Smooth muscle cell (in vitro differentiated cells): ENCODE measurements at regions not wholly inside any gene's neighbourhood (a gene's known extent, or its start where the extent isn't known, plus 50 kb on each side); places are given as distances from the start of the nearest gene placed in this dataset.

Experiments
- DNase-seq: peaks from one replicate; lab custom pipeline; 2025; ENCODE audit not compliant: unreplicated experiment; lab: John Stamatoyannopoulos, UW
- H2AFZ ChIP-seq: fragments of 200-600 bp; sonication (generic); 2 replicates; pipeline ENCODE4 v1.6.0; 2016; ENCODE audit warnings: antibody characterized with exemption, low read depth, mild to moderate bottlenecking
- H3F3A ChIP-seq: fragments of 200-600 bp; sonication (generic); 2 replicates; pipeline ENCODE4 v1.6.0; 2017; ENCODE audit warnings: antibody characterized with exemption, low read depth
- H3K27ac ChIP-seq: fragments of 200-600 bp; sonication (generic); 2 replicates; pipeline ENCODE4 v1.5.1; 2016; ENCODE audit warnings: low read depth, mild to moderate bottlenecking
- H3K27me3 ChIP-seq: fragments of 200-600 bp; sonication (generic); 2 replicates; pipeline ENCODE4 v1.6.1; 2016; ENCODE audit warnings: low read depth, mild to moderate bottlenecking
- H3K36me3 ChIP-seq: fragments of 200-600 bp; sonication (generic); 2 replicates; pipeline ENCODE4 v1.5.1; 2016; ENCODE audit warnings: low read depth
- H3K4me1 ChIP-seq: fragments of 200-600 bp; sonication (generic); 2 replicates; pipeline ENCODE4 v1.5.1; 2016; ENCODE audit warnings: low read depth
- H3K4me2 ChIP-seq: fragments of 200-600 bp; sonication (generic); 2 replicates; pipeline ENCODE4 v1.6.0; 2016; ENCODE audit warnings: mild to moderate bottlenecking
- H3K4me3 ChIP-seq: fragments of 200-600 bp; sonication (generic); 2 replicates; pipeline ENCODE4 v1.5.1; 2016; ENCODE audit warnings: mild to moderate bottlenecking
- H3K79me2 ChIP-seq: fragments of 200-600 bp; sonication (generic); 2 replicates; pipeline ENCODE4 v1.6.0; 2016; ENCODE audit warnings: low read depth, mild to moderate bottlenecking
- H3K9ac ChIP-seq: fragments of 200-600 bp; sonication (generic); 2 replicates; pipeline ENCODE4 v1.6.0; 2016; ENCODE audit warnings: low read depth
- H3K9me3 ChIP-seq: fragments of 200-600 bp; sonication (generic); replicated peaks from 2 replicates; pipeline ENCODE4 v1.5.1; 2016; ENCODE audit warnings: low read depth
- H4K20me1 ChIP-seq: fragments of 200-600 bp; sonication (generic); 2 replicates; pipeline ENCODE4 v1.6.0; 2016; ENCODE audit warnings: low read depth
- WGBS: methylation state at CpG from one replicate; pipeline ENCODE4 v1.1.7; 2016; ENCODE audit warnings: low lambda C conversion rate; 5-methylcytosine and 5-hydroxymethylcytosine counted together
- TF ChIP-seq, protein P1 (sequence below): fragments of 200-600 bp; sonication (generic); IDR thresholded peaks from 2 replicates; pipeline ENCODE4 v1.5.1; 2017; ENCODE audit warnings: borderline replicate concordance, mild to moderate bottlenecking, antibody characterized with exemption; ENCODE audit not compliant: insufficient read depth, poor library complexity, severe bottlenecking

DNA sequence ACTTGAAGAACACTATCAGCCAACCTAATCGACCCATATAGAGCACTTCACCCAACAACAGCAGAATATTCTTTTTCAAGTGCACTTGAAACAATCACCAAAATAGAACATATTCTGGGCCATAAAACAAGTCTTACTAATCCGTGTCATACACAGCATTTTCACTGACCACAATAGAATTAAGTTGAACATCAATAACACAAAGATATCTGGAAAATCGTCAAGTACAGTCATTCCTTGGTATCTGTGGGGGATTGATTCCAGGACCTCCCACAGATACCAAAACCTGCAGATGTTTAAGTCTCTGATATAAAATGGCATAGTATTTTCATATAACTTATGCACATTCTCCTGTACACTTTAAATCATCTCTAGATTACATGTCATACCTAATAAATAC, 295.7 kb downstream of the BCL11B start:
- WGBS, result 68% methylated on average over 3 of the region's 3 CpGs
- TF ChIP-seq, protein P1, sequence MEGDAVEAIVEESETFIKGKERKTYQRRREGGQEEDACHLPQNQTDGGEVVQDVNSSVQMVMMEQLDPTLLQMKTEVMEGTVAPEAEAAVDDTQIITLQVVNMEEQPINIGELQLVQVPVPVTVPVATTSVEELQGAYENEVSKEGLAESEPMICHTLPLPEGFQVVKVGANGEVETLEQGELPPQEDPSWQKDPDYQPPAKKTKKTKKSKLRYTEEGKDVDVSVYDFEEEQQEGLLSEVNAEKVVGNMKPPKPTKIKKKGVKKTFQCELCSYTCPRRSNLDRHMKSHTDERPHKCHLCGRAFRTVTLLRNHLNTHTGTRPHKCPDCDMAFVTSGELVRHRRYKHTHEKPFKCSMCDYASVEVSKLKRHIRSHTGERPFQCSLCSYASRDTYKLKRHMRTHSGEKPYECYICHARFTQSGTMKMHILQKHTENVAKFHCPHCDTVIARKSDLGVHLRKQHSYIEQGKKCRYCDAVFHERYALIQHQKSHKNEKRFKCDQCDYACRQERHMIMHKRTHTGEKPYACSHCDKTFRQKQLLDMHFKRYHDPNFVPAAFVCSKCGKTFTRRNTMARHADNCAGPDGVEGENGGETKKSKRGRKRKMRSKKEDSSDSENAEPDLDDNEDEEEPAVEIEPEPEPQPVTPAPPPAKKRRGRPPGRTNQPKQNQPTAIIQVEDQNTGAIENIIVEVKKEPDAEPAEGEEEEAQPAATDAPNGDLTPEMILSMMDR, result no peak

DNA sequence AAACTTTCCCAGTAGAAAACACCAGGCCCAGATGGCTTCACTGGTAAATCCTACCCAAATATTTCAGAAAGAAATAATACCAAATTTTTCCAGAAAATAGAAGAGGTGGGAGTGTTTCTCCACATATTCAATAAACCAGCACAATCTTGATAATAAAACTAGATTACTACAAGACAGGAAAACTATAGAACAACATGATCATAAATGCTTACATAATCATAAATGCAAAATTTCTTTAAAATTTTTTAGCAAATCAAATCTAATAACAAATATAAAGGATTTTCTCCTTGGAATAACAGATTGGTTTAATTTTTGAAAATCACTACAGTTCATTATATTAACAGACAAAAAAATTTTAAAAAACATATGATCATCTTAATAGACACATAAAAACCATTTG, 294.5 kb downstream of the BCL11B start:
- no peaks in the 10 kb centered on the region for H3K27me3 ChIP-seq
- no peaks in the 10 kb centered on the region for H3F3A ChIP-seq
- TF ChIP-seq, protein P1, result no peak
- H3K79me2 ChIP-seq, result no peaks in the 10 kb centered on the region
- H3K4me3 ChIP-seq, result no peak overlapping the region
- no peak overlapping the region for H3K4me2 ChIP-seq
- no peak overlapping the region for H3K9ac ChIP-seq
- H3K36me3 ChIP-seq, result no peaks in the 10 kb centered on the region
- no peak overlapping the region for H2AFZ ChIP-seq
- no peak for DNase-seq
- no peaks in the 10 kb centered on the region for H4K20me1 ChIP-seq
- H3K4me1 ChIP-seq, result no peaks in the 10 kb centered on the region
- no peak overlapping the region for H3K27ac ChIP-seq
- H3K9me3 ChIP-seq, result no peaks in the 10 kb centered on the region

More for the DNA sequence above, 295.7 kb downstream of the BCL11B start:
- Histone ChIP-seq H3K27me3 (no peaks in the 10 kb centered on the region), H4K20me1 (no peaks in the 10 kb centered on the region), H3F3A (no peaks in the 10 kb centered on the region), H3K27ac (no peak overlapping the region), H3K79me2 (no peaks in the 10 kb centered on the region), H3K4me3 (no peak overlapping the region), H3K4me2 (no peak overlapping the region), H3K9me3 (no peaks in the 10 kb centered on the region), H3K36me3 (no peaks in the 10 kb centered on the region), H3K4me1 (no peaks in the 10 kb centered on the region), H3K9ac (no peak overlapping the region), H2AFZ (no peak overlapping the region)
- DNase-seq, result no peak

DNA sequence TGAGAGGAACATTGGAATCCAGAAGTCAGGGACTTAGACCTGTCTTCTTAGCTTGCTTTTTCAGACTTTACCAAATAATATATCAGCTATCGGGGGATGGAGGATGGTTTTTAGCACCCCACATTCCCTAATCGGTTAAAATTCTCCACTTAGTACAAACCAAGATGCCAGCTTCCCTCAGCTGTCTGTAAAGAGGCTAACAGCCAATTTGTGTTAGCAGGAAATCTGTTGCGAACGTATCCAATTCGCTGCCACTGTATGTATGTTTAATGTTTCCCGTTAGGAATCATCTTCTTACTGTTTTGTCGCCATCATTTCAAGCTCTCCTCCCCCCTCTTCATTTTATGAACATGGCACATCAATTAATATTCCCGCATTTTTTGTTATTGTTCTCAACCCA, 289.0 kb downstream of the BCL11B start:
- H2AFZ ChIP-seq, result no peak overlapping the region
- H3K9ac ChIP-seq, result no peak overlapping the region
- no peaks in the 10 kb centered on the region for H3K79me2 ChIP-seq
- WGBS, result 96% methylated on average over 8 of the region's 8 CpGs
- no peak overlapping the region for H3K4me3 ChIP-seq
- H3K4me2 ChIP-seq, result no peak overlapping the region
- no peaks in the 10 kb centered on the region for H3K36me3 ChIP-seq
- DNase-seq, result no peak
- H3K9me3 ChIP-seq, result no peaks in the 10 kb centered on the region
- H3F3A ChIP-seq, result no peaks in the 10 kb centered on the region
- no peaks in the 10 kb centered on the region for H3K4me1 ChIP-seq
- no peaks in the 10 kb centered on the region for H4K20me1 ChIP-seq
- no peak overlapping the region for H3K27ac ChIP-seq
- H3K27me3 ChIP-seq, result no peaks in the 10 kb centered on the region
- TF ChIP-seq, protein P1, result no peak

DNA sequence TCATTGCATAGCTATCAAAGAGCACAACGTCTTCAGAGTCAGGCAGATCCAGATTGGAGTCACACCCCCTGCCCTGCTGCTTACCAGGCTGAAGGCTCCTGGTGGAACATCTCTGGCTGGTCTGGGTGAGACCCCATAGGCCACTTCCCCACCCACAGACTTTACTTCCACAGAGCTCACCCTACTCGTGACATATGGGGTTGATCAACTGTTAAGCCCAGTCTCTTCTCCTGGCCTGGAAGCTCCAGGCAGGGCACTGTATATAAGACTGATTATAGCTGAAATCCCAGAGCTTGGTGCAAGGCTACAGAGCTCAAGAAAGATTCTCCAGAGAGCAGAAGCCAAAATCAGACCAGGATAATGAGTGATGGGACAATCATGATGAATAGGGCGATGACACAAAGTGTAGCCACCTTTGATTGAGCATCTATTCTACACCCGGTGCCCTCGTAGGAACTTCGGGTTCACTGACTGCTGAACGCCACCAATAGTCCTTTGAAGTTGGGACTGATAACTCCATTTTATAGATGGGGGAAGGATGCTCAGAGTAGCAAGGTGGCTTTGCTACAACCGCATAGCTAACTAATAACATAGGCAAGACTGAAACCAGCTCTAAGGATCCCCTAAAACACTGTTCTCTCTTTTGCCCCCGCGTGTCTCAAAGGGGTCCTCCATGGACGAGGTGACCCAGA, 287.8 kb downstream of the BCL11B start:
- Histone ChIP-seq H3K4me3 (no peak overlapping the region), H3K36me3 (no peaks in the 10 kb centered on the region), H3F3A (no peaks in the 10 kb centered on the region), H3K9me3 (no peaks in the 10 kb centered on the region), H3K9ac (no peak overlapping the region), H4K20me1 (no peaks in the 10 kb centered on the region), H3K4me1 (no peaks in the 10 kb centered on the region), H3K4me2 (no peak overlapping the region), H3K79me2 (no peaks in the 10 kb centered on the region), H3K27me3 (no peaks in the 10 kb centered on the region), H3K27ac (no peak overlapping the region), H2AFZ (no peak overlapping the region)
- DNase-seq, result no peak
- TF ChIP-seq, protein P1, result no peak
- WGBS, result 83% methylated on average over 11 of the region's 11 CpGs
